ENCODE measurements at regions not wholly inside any gene's neighbourhood (a gene's known extent, or its start where the extent isn't known, plus 50 kb on each side); places are given as distances from the start of the nearest gene placed in this dataset.

- intact Hi-C loops (cut with micrococcal nuclease; ENCODE audit: unreplicated experiment): no loop called here
- no peak overlapping the region for H3K4me3 ChIP-seq (ENCODE audit: low read depth, low read length, poor library complexity, severe bottlenecking)
- no peaks in the 10 kb centered on the region for H3K36me3 ChIP-seq (ENCODE audit: insufficient read depth, low read length)
- no TSS peak for BruUV-seq (replicated peaks)
- no peak overlapping the region for H3K27ac ChIP-seq (ENCODE audit: low read depth, low read length, poor library complexity, severe bottlenecking)
- no peaks in the 10 kb centered on the region for H4K20me1 ChIP-seq (ENCODE audit: insufficient read depth, low read length)
- H2AFZ ChIP-seq (ENCODE audit: low read length): no peak overlapping the region
- TF ChIP-seq CTCF (conservative IDR thresholded peaks at IDR 0.05; ENCODE audit: low read length) (no peak), EZH2phosphoT487 (IDR thresholded peaks at IDR 0.05; ENCODE audit: borderline replicate concordance, low read depth, low read length) (no peak)
- no peak for DNase-seq (ENCODE audit: low spot score)
- POLR2A ChIA-PET: no interaction called here
- H3K79me2 ChIP-seq (ENCODE audit: insufficient read depth, low read depth, low read length): no peaks in the 10 kb centered on the region
- H3K4me2 ChIP-seq (ENCODE audit: low read length): no peak overlapping the region
- CTCF ChIA-PET (ENCODE audit: unreplicated experiment): no interaction called here
- H3K9me2 ChIP-seq (ENCODE audit: insufficient read depth, low read length): no peaks in the 10 kb centered on the region
- H3K9me3 ChIP-seq (ENCODE audit: low read length): no peaks in the 10 kb centered on the region
- H3K4me1 ChIP-seq (ENCODE audit: insufficient read depth, low read length, poor library complexity, severe bottlenecking): no peaks in the 10 kb centered on the region
These were observed 208.5 kb upstream of the DIO2 start for GRCh38 chr14:80419769-80420168.

GRCh38 chr14:80419345-80419744 lies 208.0 kb upstream of the DIO2 start:
- intact Hi-C loops (cut with micrococcal nuclease; ENCODE audit: unreplicated experiment): no loop called here
- no peaks in the 10 kb centered on the region for H3K79me2 ChIP-seq (ENCODE audit: insufficient read depth, low read depth, low read length)
- H4K20me1 ChIP-seq (ENCODE audit: insufficient read depth, low read length): no peaks in the 10 kb centered on the region
- no peak overlapping the region for H3K4me3 ChIP-seq (ENCODE audit: low read depth, low read length, poor library complexity, severe bottlenecking)
- TF ChIP-seq CTCF (conservative IDR thresholded peaks at IDR 0.05; ENCODE audit: low read length): no peak
- TF ChIP-seq EZH2phosphoT487 (IDR thresholded peaks at IDR 0.05; ENCODE audit: borderline replicate concordance, low read depth, low read length): no peak
- no peak for DNase-seq (ENCODE audit: low spot score)
- CTCF ChIA-PET (ENCODE audit: unreplicated experiment): no interaction called here
- no peaks in the 10 kb centered on the region for H3K36me3 ChIP-seq (ENCODE audit: insufficient read depth, low read length)
- H3K4me1 ChIP-seq (ENCODE audit: insufficient read depth, low read length, poor library complexity, severe bottlenecking): no peaks in the 10 kb centered on the region
- H3K9me2 ChIP-seq (ENCODE audit: insufficient read depth, low read length): no peaks in the 10 kb centered on the region
- no peaks in the 10 kb centered on the region for H3K9me3 ChIP-seq (ENCODE audit: low read length)
- H3K27ac ChIP-seq (ENCODE audit: low read depth, low read length, poor library complexity, severe bottlenecking): no peak overlapping the region
- no peak overlapping the region for H2AFZ ChIP-seq (ENCODE audit: low read length)
- H3K4me2 ChIP-seq (ENCODE audit: low read length): no peak overlapping the region
- POLR2A ChIA-PET: interaction anchor here (1.1 kb wide), 1 partner anchor 10 kb away, joined by 3 read pairs; no protein-coding TSS in a partner anchor
- BruUV-seq (replicated peaks): no TSS peak

GRCh38 chr14:80415636-80416035 lies 204.3 kb upstream of the DIO2 start:
- Histone ChIP-seq H3K79me2 (ENCODE audit: insufficient read depth, low read depth, low read length) (no peaks in the 10 kb centered on the region), H2AFZ (ENCODE audit: low read length) (no peak overlapping the region), H3K9me3 (ENCODE audit: low read length) (no peaks in the 10 kb centered on the region), H4K20me1 (ENCODE audit: insufficient read depth, low read length) (no peaks in the 10 kb centered on the region), H3K9me2 (ENCODE audit: insufficient read depth, low read length) (no peaks in the 10 kb centered on the region), H3K27ac (ENCODE audit: low read depth, low read length, poor library complexity, severe bottlenecking) (no peak overlapping the region), H3K4me1 (ENCODE audit: insufficient read depth, low read length, poor library complexity, severe bottlenecking) (no peaks in the 10 kb centered on the region), H3K36me3 (ENCODE audit: insufficient read depth, low read length) (no peaks in the 10 kb centered on the region), H3K4me3 (ENCODE audit: low read depth, low read length, poor library complexity, severe bottlenecking) (no peak overlapping the region), H3K4me2 (ENCODE audit: low read length) (no peak overlapping the region)
- BruUV-seq (replicated peaks): no TSS peak
- POLR2A ChIA-PET: no interaction called here
- CTCF ChIA-PET (ENCODE audit: unreplicated experiment): no interaction called here
- intact Hi-C loops (cut with micrococcal nuclease; ENCODE audit: unreplicated experiment): no loop called here
- DNase-seq (ENCODE audit: low spot score): no peak
- TF ChIP-seq CTCF (conservative IDR thresholded peaks at IDR 0.05; ENCODE audit: low read length) (no peak), EZH2phosphoT487 (IDR thresholded peaks at IDR 0.05; ENCODE audit: borderline replicate concordance, low read depth, low read length) (no peak)
